GM23248 (cell line): ENCODE measurements at regions not wholly inside any gene's neighbourhood (a gene's known extent, or its start where the extent isn't known, plus 50 kb on each side); places are given as distances from the start of the nearest gene placed in this dataset.

Source experiments
- DNase-seq: peaks from one replicate; pipeline ENCODE4 v3.0.0-alpha.2; 2015
- H2AFZ ChIP-seq: fragments of 200-600 bp; sonication (generic); 2 replicates; pipeline ENCODE4 v1.6.1; 2016; ENCODE audit warnings: antibody characterized with exemption
- H3F3A ChIP-seq: fragments of 200-600 bp; sonication (generic); 2 replicates; pipeline ENCODE4 v1.6.1; 2016; ENCODE audit warnings: mild to moderate bottlenecking, antibody characterized with exemption, mixed run types; ENCODE audit not compliant: insufficient read depth
- H3K27ac ChIP-seq: fragments of 200-600 bp; sonication (generic); 2 replicates; pipeline ENCODE4 v1.5.1; 2016; ENCODE audit warnings: mild to moderate bottlenecking
- H3K27me3 ChIP-seq: fragments of 200-600 bp; sonication (generic); replicated peaks from 2 replicates; pipeline ENCODE4 v1.6.1; 2016; ENCODE audit warnings: mild to moderate bottlenecking; ENCODE audit not compliant: insufficient read depth
- H3K36me3 ChIP-seq: fragments of 200-600 bp; sonication (generic); 2 replicates; pipeline ENCODE4 v1.6.1; 2016; ENCODE audit warnings: low read depth, mild to moderate bottlenecking
- H3K4me1 ChIP-seq: fragments of 200-600 bp; sonication (generic); 2 replicates; pipeline ENCODE4 v1.6.1; 2016; ENCODE audit warnings: mild to moderate bottlenecking; ENCODE audit not compliant: insufficient read depth
- H3K4me2 ChIP-seq: fragments of 200-600 bp; sonication (generic); one replicate; pipeline ENCODE4 v1.6.1; 2016; ENCODE audit warnings: mild to moderate bottlenecking; ENCODE audit not compliant: unreplicated experiment
- H3K4me3 ChIP-seq: fragments of 200-600 bp; sonication (generic); 2 replicates; pipeline ENCODE4 v1.5.1; 2016; ENCODE audit warnings: mild to moderate bottlenecking
- H3K79me2 ChIP-seq: fragments of 200-600 bp; sonication (generic); 2 replicates; pipeline ENCODE4 v1.6.1; 2016; ENCODE audit warnings: mild to moderate bottlenecking; ENCODE audit not compliant: insufficient read depth
- H3K9ac ChIP-seq: fragments of 200-600 bp; sonication (generic); 2 replicates; pipeline ENCODE4 v1.6.1; 2016; ENCODE audit warnings: mild to moderate bottlenecking
- H3K9me2 ChIP-seq: fragments of 200-600 bp; sonication (generic); 2 replicates; pipeline ENCODE4 v1.6.1; 2016; ENCODE audit warnings: mixed run types, mild to moderate bottlenecking, moderate library complexity; ENCODE audit not compliant: insufficient read depth
- H3K9me3 ChIP-seq: fragments of 200-600 bp; sonication (generic); one replicate; pipeline ENCODE4 v1.6.1; 2017; ENCODE audit warnings: low read depth
- H4K20me1 ChIP-seq: fragments of 200-600 bp; sonication (generic); 2 replicates; pipeline ENCODE4 v1.6.0; 2016; ENCODE audit not compliant: insufficient read depth
- EZH2 ChIP-seq: fragments of 200-600 bp; sonication (generic); IDR thresholded peaks from 2 replicates; pipeline ENCODE4 v1.6.1; 2018; ENCODE audit warnings: antibody characterized with exemption, mild to moderate bottlenecking; ENCODE audit not compliant: insufficient read depth, poor library complexity, severe bottlenecking
- EZH2phosphoT487 ChIP-seq: fragments of 200-600 bp; sonication (generic); IDR thresholded peaks from 2 replicates; pipeline ENCODE4 v1.6.1; 2018; ENCODE audit warnings: antibody characterized with exemption, moderate library complexity, mild to moderate bottlenecking, low read depth; ENCODE audit not compliant: insufficient read depth
- WGBS, 2 experiments: methylation state at CpG; one replicate each; pipeline ENCODE4 v1.1.6; 2015 to 2017; ENCODE audit warnings: low lambda C conversion rate in 2 of 2, low coverage in 1 of 2; ENCODE audit errors: missing lambda C conversion rate in 2 of 2; 5-methylcytosine and 5-hydroxymethylcytosine counted together
- in situ Hi-C: fragments of 300-500 bp; cut with MboI; formaldehyde crosslinking; loops from 2 replicates; pipeline ENCODE4 v1.15.0; 2020

GRCh38 chr2:37582481-37583220 lies 88.8 kb downstream of the CDC42EP3 start:
- Histone ChIP-seq H3K36me3 (no peaks in the 10 kb centered on the region), H3K27me3 (no peaks in the 10 kb centered on the region), H3K4me2 (peak overlapping the region; percentile 68), H3K4me1 (peaks cover 53% of the 10 kb centered on the region), H4K20me1 (no peaks in the 10 kb centered on the region), H3K9ac (peak overlapping the region; percentile 48), H3K9me3 (no peaks in the 10 kb centered on the region), H2AFZ (peak overlapping the region; percentile 51), H3K27ac (peak overlapping the region; percentile 62), H3K4me3 (peak overlapping the region; percentile 17; the same call in 1 of the 2 replicates), H3K9me2 (no peaks in the 10 kb centered on the region), H3F3A (peaks cover 42% of the 10 kb centered on the region), H3K79me2 (no peaks in the 10 kb centered on the region)
- peak; percentile 68 for DNase-seq
- WGBS, 2 experiments: 15 to 18% methylated on average over 16 of the region's 16 CpGs
- in situ Hi-C loops: no loop called here
- no peak for TF ChIP-seq EZH2
- TF ChIP-seq EZH2phosphoT487: no peak

GRCh38 chr2:37583402-37583801 lies 88.0 kb downstream of the CDC42EP3 start:
- Histone ChIP-seq H3K4me1 (peaks cover 61% of the 10 kb centered on the region), H3K79me2 (no peaks in the 10 kb centered on the region), H3K9me3 (no peaks in the 10 kb centered on the region), H3K27ac (peak overlapping the region; percentile 62), H3K4me2 (peak overlapping the region; percentile 68), H3F3A (peaks cover 48% of the 10 kb centered on the region), H3K27me3 (no peaks in the 10 kb centered on the region), H4K20me1 (no peaks in the 10 kb centered on the region), H2AFZ (peak overlapping the region; percentile 51; the same call in 1 of the 2 replicates), H3K4me3 (0 out of 2 replicates have a peak overlapping the region, but pooled peaks have one; percentile 17), H3K9me2 (no peaks in the 10 kb centered on the region), H3K36me3 (no peaks in the 10 kb centered on the region), H3K9ac (peak overlapping the region; percentile 48)
- in situ Hi-C loops: no loop called here
- peak; percentile 20 for DNase-seq
- 48 to 51% methylated on average over 3 of the region's 3 CpGs for WGBS, 2 experiments
- TF ChIP-seq EZH2 (no peak), EZH2phosphoT487 (no peak)

- Histone ChIP-seq H3K9ac (peak overlapping the region; percentile 48; the same call in 1 of the 2 replicates), H2AFZ (no peak overlapping the region), H3K36me3 (no peaks in the 10 kb centered on the region), H3K4me1 (peaks cover 66% of the 10 kb centered on the region), H3K79me2 (no peaks in the 10 kb centered on the region), H3K4me2 (peak overlapping the region; percentile 68), H3K4me3 (no peak overlapping the region), H3F3A (peaks cover 48% of the 10 kb centered on the region), H3K9me3 (no peaks in the 10 kb centered on the region), H3K27ac (peak overlapping the region; percentile 62), H3K9me2 (no peaks in the 10 kb centered on the region), H3K27me3 (no peaks in the 10 kb centered on the region), H4K20me1 (no peaks in the 10 kb centered on the region)
- peak; percentile 78 for DNase-seq
- in situ Hi-C loops: no loop called here
- 11 to 32% methylated on average over 2 of the region's 2 CpGs for WGBS, 2 experiments
- TF ChIP-seq EZH2phosphoT487 (no peak), EZH2 (no peak)
These were observed 87.6 kb downstream of the CDC42EP3 start for GRCh38 chr2:37583867-37584266.

GRCh38 chr2:37585295-37585908 lies 86.0 kb downstream of the CDC42EP3 start:
- Histone ChIP-seq H3K4me1 (peaks cover 81% of the 10 kb centered on the region), H3K9ac (no peak overlapping the region), H3F3A (peaks cover 62% of the 10 kb centered on the region), H3K79me2 (no peaks in the 10 kb centered on the region), H2AFZ (no peak overlapping the region), H3K4me3 (no peak overlapping the region), H4K20me1 (no peaks in the 10 kb centered on the region), H3K27me3 (no peaks in the 10 kb centered on the region), H3K4me2 (peak overlapping the region; percentile 57), H3K9me2 (no peaks in the 10 kb centered on the region), H3K36me3 (no peaks in the 10 kb centered on the region), H3K9me3 (no peaks in the 10 kb centered on the region), H3K27ac (peak overlapping the region; percentile 68; the same call in 1 of the 2 replicates)
- 77 to 79% methylated on average over 5 of the region's 5 CpGs for WGBS, 2 experiments
- TF ChIP-seq EZH2phosphoT487 (no peak), EZH2 (no peak)
- no peak for DNase-seq
- in situ Hi-C loops: no loop called here
